HEK293T (cell line): ENCODE measurements at regions not wholly inside any gene's neighbourhood (a gene's known extent, or its start where the extent isn't known, plus 50 kb on each side); places are given as distances from the start of the nearest gene placed in this dataset.

Experiments
- ARNT ChIP-seq: fragments of 450-650 bp; IDR thresholded peaks from 2 replicates; pipeline ENCODE4 v1.6.1; 2017; ENCODE audit warnings: mild to moderate bottlenecking
- ELF4 ChIP-seq: fragments of 450-650 bp; IDR thresholded peaks from 2 replicates; pipeline ENCODE4 v1.6.1; 2017; ENCODE audit warnings: antibody characterized with exemption
- FOXA1 ChIP-seq: fragments of 450-650 bp; IDR thresholded peaks from 2 replicates; pipeline ENCODE4 v1.6.1; 2016; ENCODE audit warnings: mild to moderate bottlenecking
- FOXM1 ChIP-seq: fragments of 450-650 bp; IDR thresholded peaks from 2 replicates; pipeline ENCODE4 v1.6.1; 2017; ENCODE audit warnings: mild to moderate bottlenecking, borderline replicate concordance
- SP1 ChIP-seq: fragments of 450-650 bp; IDR thresholded peaks from 2 replicates; pipeline ENCODE4 v1.6.1; 2017
- SUZ12 ChIP-seq: fragments of 450-650 bp; IDR thresholded peaks from 2 replicates; pipeline ENCODE4 v1.6.1; 2016; ENCODE audit warnings: mild to moderate bottlenecking
- TARDBP ChIP-seq: fragments of 450-650 bp; IDR thresholded peaks from 2 replicates; pipeline ENCODE4 v1.6.1; 2016
- ZNF384 ChIP-seq: fragments of 450-650 bp; IDR thresholded peaks from 2 replicates; pipeline ENCODE4 v1.6.1; 2016
- TF ChIP-seq, protein P1 (sequence below): fragments of 450-650 bp; IDR thresholded peaks from 2 replicates; pipeline ENCODE4 v1.6.1; 2016

GRCh38 chr2:157067562-157067961 is 189.9 kb upstream of the GALNT5 start:
- no peak for TF ChIP-seq TARDBP
- no peak for TF ChIP-seq FOXM1
- no peak for TF ChIP-seq ARNT
- TF ChIP-seq SUZ12, result no peak
- TF ChIP-seq SP1, result no peak
- TF ChIP-seq ZNF384, result no peak
- TF ChIP-seq, protein P1, sequence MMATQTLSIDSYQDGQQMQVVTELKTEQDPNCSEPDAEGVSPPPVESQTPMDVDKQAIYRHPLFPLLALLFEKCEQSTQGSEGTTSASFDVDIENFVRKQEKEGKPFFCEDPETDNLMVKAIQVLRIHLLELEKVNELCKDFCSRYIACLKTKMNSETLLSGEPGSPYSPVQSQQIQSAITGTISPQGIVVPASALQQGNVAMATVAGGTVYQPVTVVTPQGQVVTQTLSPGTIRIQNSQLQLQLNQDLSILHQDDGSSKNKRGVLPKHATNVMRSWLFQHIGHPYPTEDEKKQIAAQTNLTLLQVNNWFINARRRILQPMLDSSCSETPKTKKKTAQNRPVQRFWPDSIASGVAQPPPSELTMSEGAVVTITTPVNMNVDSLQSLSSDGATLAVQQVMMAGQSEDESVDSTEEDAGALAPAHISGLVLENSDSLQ, result no peak
- no peak for TF ChIP-seq ELF4
- no peak for TF ChIP-seq FOXA1
